Heart left ventricle (tissue), 16 donors: ENCODE measurements at regions not wholly inside any gene's neighbourhood (a gene's known extent, or its start where the extent isn't known, plus 50 kb on each side); places are given as distances from the start of the nearest gene placed in this dataset.

ENCODE experiments used
- ATAC-seq, 4 donors: fragments of 200-7000 bp; cut with Tn5 transposase; one replicate each; pipeline ENCODE4 v1.9.1; 2020 to 2022; ENCODE audit warnings: moderate library complexity in 4 of 4, mild to moderate bottlenecking in 3 of 4, moderate number of reproducible peaks in 1 of 4
- DNase-seq, 5 donors: peaks; one replicate each; pipeline ENCODE4 v3.0.0-alpha.2; 2020
- H3K27ac ChIP-seq, 12 donors: fragments of 200-600 bp; sonication (generic) in 4 of 12; one replicate each; pipeline versions ENCODE4 v1.5.0 to v1.8.0; 2016 to 2022; ENCODE audit warnings: mild to moderate bottlenecking in 2 of 12
- H3K27me3 ChIP-seq, 9 donors: fragments of 200-600 bp; sonication (generic) in 2 of 9; one replicate each; pipeline versions ENCODE4 v1.5.1 to v1.8.0; 2016 to 2022; ENCODE audit warnings: mild to moderate bottlenecking in 3 of 9
- H3K36me3 ChIP-seq, 9 donors: fragments of 200-600 bp; sonication (generic) in 2 of 9; one replicate each; pipeline versions ENCODE4 v1.5.0 to v1.8.0; 2018 to 2022; ENCODE audit warnings: mild to moderate bottlenecking in 2 of 9
- H3K4me1 ChIP-seq, 12 donors: fragments of 200-600 bp; sonication (generic) in 4 of 12; one replicate each; pipeline versions ENCODE4 v1.5.0 to v1.8.0; 2016 to 2022; ENCODE audit warnings: mild to moderate bottlenecking in 3 of 12
- H3K4me3 ChIP-seq, 12 donors: fragments of 200-600 bp; sonication (generic) in 4 of 12; one replicate each; pipeline versions ENCODE4 v1.5.0 to v1.8.0; 2017 to 2022; ENCODE audit warnings: mild to moderate bottlenecking in 9 of 12, moderate library complexity in 4 of 12
- H3K9me3 ChIP-seq, 12 donors: fragments of 200-600 bp; sonication (generic) in 4 of 12; one replicate each; pipeline versions ENCODE4 v1.5.0 to v1.8.0; 2016 to 2022; ENCODE audit warnings: mild to moderate bottlenecking in 1 of 12
- CTCF ChIP-seq, 12 donors: fragments of 200-600 bp; sonication (generic) in 4 of 12; IDR thresholded peaks; one replicate each; pipeline versions ENCODE4 v1.5.0 to v1.8.0; 2018 to 2022; ENCODE audit warnings: antibody characterized with exemption in 12 of 12, mild to moderate bottlenecking in 5 of 12
- POLR2A ChIP-seq, 2 donors: fragments of 450-650 bp; IDR thresholded peaks; one replicate each; pipeline ENCODE4 v1.6.1; 2017; ENCODE audit warnings: antibody characterized with exemption in 2 of 2, mild to moderate bottlenecking in 2 of 2, moderate library complexity in 2 of 2
- WGBS, 4 donors: extraction: QIAGEN DNeasy Blood & Tissue Kit in 2 of 4; methylation state at CpG; one replicate each; pipeline versions ENCODE4 v1.1.5 to v1.1.7; 2013 to 2018; 5-methylcytosine and 5-hydroxymethylcytosine counted together
- intact Hi-C, 10 donors: fragments of 100-400 bp; cut with DNase I; formaldehyde crosslinking; loops; one replicate each; pipeline versions ENCODE4 v1.11.1 to v1.14.2; 2022
- donor health status: ischemic (EF 13 %, LVEDD 7.1; RV severe dilation, severe dysfunction).
- donor health status: healthy with polysubstance abuse.
- donor health status: DM: no; HTN: yes; CAD: no.
- donor health status: DM: no; HTN: no; CAD: no.
- donor health status: ischemic (EF 25% LVEDD 6.9; RV normal size, moderate dysfunction).
- donor health status: ischemic (EF 25% LVEDD 5.7; RV mildly dilated, moderate dysfunction).
- donor health status: healthy.
- donor health status: DM: yes; HTN: yes; CAD: no.
- donor health status: ischemic (EF 35%, LVEDD 5.7; RV mildly dilated, moderate dysfunction).
- donor health status: nonischemic (EF 11% LVEDD 7.7; RV severe dilation, severe dysfunction).
- donor health status: DM: yes; HTN: yes; CAD: no.
- donor health status: PGD.
- donor health status: ischemic (EF 29% LVEDD 5.4; RV normal size, mild dysfunction).
- donor health status: nonischemic (EF 23%, LVEDD 6.1; RV moderate dilation, normal function).

- no peaks in the 10 kb centered on the region for H3K36me3 ChIP-seq
- intact Hi-C loops, result no loop called here
- DNase-seq, result no peak
- no peaks in the 10 kb centered on the region for H3K9me3 ChIP-seq
- ATAC-seq, result no peak
- WGBS, 4 donors, result 68 to 76% (median 72%) methylated on average over 2 of the region's 2 CpGs
- no peaks in the 10 kb centered on the region for H3K27me3 ChIP-seq
- TF ChIP-seq CTCF (IDR thresholded peaks at IDR 0.05) (no peak), POLR2A (IDR thresholded peaks at IDR 0.05) (no peak)
- no peak overlapping the region for H3K4me3 ChIP-seq
- no peaks in the 10 kb centered on the region for H3K4me1 ChIP-seq
- no peak overlapping the region for H3K27ac ChIP-seq
Measured at GRCh38 chr4:100113732-100114131, 76.5 kb downstream of the DDIT4L start.

- Histone ChIP-seq H3K36me3 (no peaks in the 10 kb centered on the region), H3K4me1 (no peaks in the 10 kb centered on the region), H3K4me3 (no peak overlapping the region), H3K9me3 (no peaks in the 10 kb centered on the region), H3K27ac (no peak overlapping the region), H3K27me3 (no peaks in the 10 kb centered on the region)
- TF ChIP-seq POLR2A (IDR thresholded peaks at IDR 0.05) (no peak), CTCF (IDR thresholded peaks at IDR 0.05) (no peak)
- 54 to 62% (median 59%) methylated on average over 1 of the region's 1 CpG for WGBS, 4 donors
- intact Hi-C loops, result no loop called here
- ATAC-seq (no peak), DNase-seq (no peak)
Measured at GRCh38 chr4:100113096-100113495, 77.2 kb downstream of the DDIT4L start.

GRCh38 chr4:100109921-100110320, 80.3 kb downstream of the DDIT4L start:
- Histone ChIP-seq H3K9me3 (no peaks in the 10 kb centered on the region), H3K4me1 (no peaks in the 10 kb centered on the region), H3K27ac (no peak overlapping the region), H3K4me3 (no peak overlapping the region), H3K27me3 (no peaks in the 10 kb centered on the region), H3K36me3 (no peaks in the 10 kb centered on the region)
- TF ChIP-seq POLR2A (IDR thresholded peaks at IDR 0.05) (no peak), CTCF (IDR thresholded peaks at IDR 0.05) (no peak)
- 54 to 59% (median 55%) methylated on average over 2 of the region's 2 CpGs for WGBS, 4 donors
- intact Hi-C loops, result no loop called here
- DNase-seq (no peak), ATAC-seq (no peak)

- no peak for ATAC-seq
- no peak overlapping the region for H3K4me3 ChIP-seq
- H3K36me3 ChIP-seq, result no peaks in the 10 kb centered on the region
- intact Hi-C loops, result no loop called here
- H3K4me1 ChIP-seq, result no peaks in the 10 kb centered on the region
- TF ChIP-seq POLR2A (IDR thresholded peaks at IDR 0.05) (no peak), CTCF (IDR thresholded peaks at IDR 0.05) (no peak)
- DNase-seq, result no peak
- H3K27me3 ChIP-seq, result no peaks in the 10 kb centered on the region
- H3K9me3 ChIP-seq, result no peaks in the 10 kb centered on the region
- H3K27ac ChIP-seq, result no peak overlapping the region
Measured at GRCh38 chr4:100108869-100109268, 81.4 kb downstream of the DDIT4L start.
